SH-SY5Y (cell line): ENCODE measurements at regions not wholly inside any gene's neighbourhood (a gene's known extent, or its start where the extent isn't known, plus 50 kb on each side); places are given as distances from the start of the nearest gene placed in this dataset.

Source experiments
- GATA2 ChIP-seq: IDR thresholded peaks from 2 replicates; pipeline ENCODE4 v1.6.1; 2011; ENCODE audit warnings: mild to moderate bottlenecking, low read depth, low read length
- GATA3 ChIP-seq: IDR thresholded peaks from 2 replicates; pipeline ENCODE4 v1.6.1; 2011; ENCODE audit warnings: low read depth, mild to moderate bottlenecking, low read length, moderate library complexity

- no peak for TF ChIP-seq GATA3
- no peak for TF ChIP-seq GATA2
Observed at GRCh38 chr2:34320056-34320455, 721.0 kb upstream of the FAM98A start.
